Spleen (tissue), 7 donors: ENCODE measurements at regions not wholly inside any gene's neighbourhood (a gene's known extent, or its start where the extent isn't known, plus 50 kb on each side); places are given as distances from the start of the nearest gene placed in this dataset.

ENCODE experiments used
- CTCF ChIP-seq, 11 experiments: fragments of 200-600 bp in 7 of 11; fragments of 450-650 bp in 4 of 11; sonication (generic) in 4 of 11; IDR thresholded peaks in 8 of 11; conservative IDR thresholded peaks in 3 of 11; 1 replicate in 7 of 11; 2 replicates in 4 of 11; pipeline versions ENCODE4 v1.4.0 to v1.8.0; 2016 to 2021; ENCODE audit warnings: antibody characterized with exemption in 11 of 11, inconsistent platforms in 4 of 11, mild to moderate bottlenecking in 1 of 11
- POLR2AphosphoS5 ChIP-seq, 3 donors: sonication (generic); formaldehyde crosslinking; IDR thresholded peaks; one replicate each; pipeline ENCODE4 v1.5.1; 2017; ENCODE audit warnings: antibody characterized with exemption in 3 of 3
- donor health status: DM: no; HTN: no; CAD: no; lungs with moderate emphysema.
- donor health status: DM: no; HTN: no; CAD: no.
- donor health status: DM: no; HTN: no; CAD: no.

GRCh38 chr10:128325788-128326187 lies 199.6 kb upstream of the MKI67 start:
- TF ChIP-seq CTCF (IDR thresholded peaks at IDR 0.05 in 8 of 11, conservative IDR thresholded peaks at IDR 0.05 in 3 of 11), result no peak
- TF ChIP-seq POLR2AphosphoS5 (IDR thresholded peaks at IDR 0.05), result no peak
